SK-N-MC (cell line): ENCODE measurements at regions not wholly inside any gene's neighbourhood (a gene's known extent, or its start where the extent isn't known, plus 50 kb on each side); places are given as distances from the start of the nearest gene placed in this dataset.

ENCODE experiments used
- DNase-seq: peaks from one replicate; pipeline ENCODE4 v3.0.0-alpha.2; 2011; ENCODE audit warnings: low read depth, low spot score
- H3K27ac ChIP-seq: fragments of 200-600 bp; sonication (generic); 2 replicates; pipeline ENCODE4 v1.5.1; 2016; ENCODE audit warnings: mixed run types
- H3K36me3 ChIP-seq: fragments of 200-600 bp; sonication (generic); 2 replicates; pipeline ENCODE4 v1.6.1; 2017; ENCODE audit warnings: antibody characterized with exemption, low read length, mixed read lengths; ENCODE audit not compliant: insufficient read depth
- H3K4me3 ChIP-seq: fragments of 200-600 bp; sonication (generic); 2 replicates; pipeline ENCODE4 v1.5.1; 2016
- H3K9ac ChIP-seq: fragments of 200-600 bp; sonication (generic); 2 replicates; pipeline ENCODE4 v1.8.0; 2017; ENCODE audit warnings: mixed run types, mixed read lengths; ENCODE audit not compliant: insufficient read length
- H3K9me3 ChIP-seq: fragments of 200-600 bp; sonication (generic); 2 replicates; pipeline ENCODE4 v1.6.1; 2017; ENCODE audit warnings: low read depth, mild to moderate bottlenecking, antibody characterized with exemption, low read length, moderate library complexity, mixed read lengths
- EZH2 ChIP-seq: fragments of 200-600 bp; sonication (generic); IDR thresholded peaks from one replicate; pipeline ENCODE4 v1.6.1; 2017; ENCODE audit warnings: antibody characterized with exemption
- FOXP2 ChIP-seq: optimal IDR thresholded peaks from 2 replicates; pipeline ENCODE3; 2011; ENCODE audit warnings: mild to moderate bottlenecking, moderate library complexity; ENCODE audit not compliant: insufficient read depth; ENCODE audit errors: extremely low read length, control extremely low read depth
- POLR2AphosphoS5 ChIP-seq: IDR thresholded peaks from 2 replicates; pipeline ENCODE4 v1.6.1; 2012; ENCODE audit warnings: mild to moderate bottlenecking, low read depth, low read length, borderline replicate concordance

DNA sequence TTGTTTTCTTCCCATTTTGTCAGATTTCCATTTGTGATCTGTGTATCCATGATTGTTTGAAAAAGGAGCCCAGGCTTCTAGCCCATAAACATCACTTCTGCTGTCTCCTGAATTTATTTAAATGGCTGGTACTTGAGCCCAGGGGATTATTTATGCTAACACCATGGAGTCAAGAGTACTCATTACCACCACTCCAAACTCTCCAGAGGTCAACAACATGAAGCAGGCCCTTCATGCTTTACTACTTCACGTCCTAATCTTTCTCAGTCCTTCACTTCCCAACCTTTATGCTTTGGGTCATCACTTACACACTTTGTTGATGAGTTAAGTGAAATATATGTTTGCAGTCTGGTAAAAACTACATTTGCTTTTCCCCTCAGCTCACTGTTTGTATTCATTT, 247.8 kb downstream of the BMP2 start:
- Histone ChIP-seq H3K27ac (no peak overlapping the region), H3K9me3 (no peaks in the 10 kb centered on the region), H3K9ac (no peak overlapping the region), H3K4me3 (no peak overlapping the region), H3K36me3 (no peaks in the 10 kb centered on the region)
- TF ChIP-seq FOXP2 (no peak), EZH2 (no peak), POLR2AphosphoS5 (no peak)
- no peak for DNase-seq

DNA sequence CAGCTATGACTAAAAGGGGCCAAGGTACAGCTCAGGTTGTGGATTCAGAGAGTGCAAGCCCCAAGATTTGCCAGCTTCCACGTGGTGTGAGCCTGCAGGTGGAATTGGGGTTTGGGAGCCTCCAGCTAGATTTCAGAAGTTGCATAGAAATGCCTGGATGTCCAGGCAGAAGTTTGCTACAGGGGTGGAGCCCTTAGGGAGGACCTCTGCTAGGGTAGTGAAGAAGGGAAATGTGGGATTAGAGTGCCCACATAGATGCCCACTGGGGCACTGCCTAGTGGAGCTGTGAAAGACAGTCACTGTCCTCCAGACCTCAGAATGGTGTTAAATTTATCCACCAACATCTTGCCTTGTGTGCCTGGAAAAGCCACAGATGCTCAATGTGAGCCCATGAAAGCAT, 255.1 kb downstream of the BMP2 start:
- Histone ChIP-seq H3K9ac (no peak overlapping the region), H3K4me3 (no peak overlapping the region), H3K36me3 (no peaks in the 10 kb centered on the region), H3K27ac (no peak overlapping the region), H3K9me3 (no peaks in the 10 kb centered on the region)
- no peak for DNase-seq
- no peak for TF ChIP-seq EZH2
- TF ChIP-seq POLR2AphosphoS5 = no peak
- TF ChIP-seq FOXP2 = no peak

DNA sequence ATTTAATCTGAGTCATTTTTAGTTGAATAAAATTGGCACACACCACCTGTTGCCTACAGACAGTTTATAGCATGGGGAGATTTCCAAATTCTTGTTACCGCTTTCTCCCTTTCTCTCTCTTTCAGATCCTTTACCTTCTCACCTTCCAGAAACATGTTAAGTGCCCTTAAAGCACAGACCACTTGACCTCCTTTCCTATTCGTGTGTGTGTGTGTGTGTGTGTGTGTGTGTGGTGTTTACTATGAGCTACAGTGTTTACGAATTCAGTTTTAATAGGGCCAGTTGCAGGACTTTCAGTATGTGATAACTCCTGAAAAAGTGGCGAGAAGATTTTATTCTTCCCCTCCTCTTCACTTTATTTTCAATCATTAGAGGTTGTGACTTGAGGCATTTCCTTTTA, 258.1 kb downstream of the BMP2 start:
- Histone ChIP-seq H3K4me3 (no peak overlapping the region), H3K36me3 (no peaks in the 10 kb centered on the region), H3K9ac (no peak overlapping the region), H3K9me3 (no peaks in the 10 kb centered on the region), H3K27ac (no peak overlapping the region)
- no peak for TF ChIP-seq POLR2AphosphoS5
- TF ChIP-seq FOXP2 = no peak
- no peak for TF ChIP-seq EZH2
- no peak for DNase-seq

DNA sequence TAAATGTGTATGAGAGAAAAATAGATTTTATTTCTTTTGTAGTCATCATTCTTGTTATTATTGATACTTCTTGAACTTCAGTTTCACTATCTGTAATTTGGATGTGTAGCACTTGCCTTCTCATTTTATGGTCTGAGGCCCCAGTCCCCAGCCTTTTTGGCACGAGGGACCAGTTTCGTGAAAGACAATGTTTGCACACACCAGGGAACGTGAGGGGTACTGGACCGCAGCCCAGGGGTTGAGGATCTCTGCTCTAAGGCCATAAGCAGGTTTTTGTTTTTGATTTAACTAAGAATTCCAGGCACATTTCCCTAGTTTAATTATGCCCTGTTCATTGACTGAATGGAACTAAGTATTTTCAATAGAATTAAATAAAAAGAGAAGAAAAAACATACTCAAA, 261.5 kb downstream of the BMP2 start:
- TF ChIP-seq POLR2AphosphoS5 (no peak), EZH2 (no peak), FOXP2 (no peak)
- Histone ChIP-seq H3K9me3 (no peaks in the 10 kb centered on the region), H3K27ac (no peak overlapping the region), H3K9ac (no peak overlapping the region), H3K36me3 (no peaks in the 10 kb centered on the region), H3K4me3 (no peak overlapping the region)
- no peak for DNase-seq

DNA sequence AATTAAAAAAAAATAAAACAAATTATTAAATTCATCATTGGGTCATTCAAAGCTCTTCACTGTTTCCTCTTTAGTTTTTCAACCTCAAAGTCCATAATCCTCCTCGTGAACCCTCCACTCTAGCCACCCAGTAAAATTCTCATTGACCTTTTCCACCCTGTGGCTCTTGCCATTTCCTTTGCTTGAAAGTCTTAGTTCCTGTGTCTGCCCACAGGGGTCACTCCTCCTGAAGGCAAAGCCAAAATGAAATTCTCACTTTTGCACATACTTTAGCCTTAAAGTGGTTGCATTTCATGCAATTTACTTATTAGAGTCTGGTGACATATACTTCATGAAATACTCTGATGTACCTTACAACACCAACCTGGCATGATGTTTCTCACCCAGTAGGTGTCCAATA, 263.7 kb downstream of the BMP2 start:
- H3K9me3 ChIP-seq = no peaks in the 10 kb centered on the region
- no peaks in the 10 kb centered on the region for H3K36me3 ChIP-seq
- no peak overlapping the region for H3K4me3 ChIP-seq
- H3K9ac ChIP-seq = no peak overlapping the region
- TF ChIP-seq POLR2AphosphoS5 = no peak
- TF ChIP-seq EZH2 = no peak
- TF ChIP-seq FOXP2 = no peak
- no peak for DNase-seq
- no peak overlapping the region for H3K27ac ChIP-seq

DNA sequence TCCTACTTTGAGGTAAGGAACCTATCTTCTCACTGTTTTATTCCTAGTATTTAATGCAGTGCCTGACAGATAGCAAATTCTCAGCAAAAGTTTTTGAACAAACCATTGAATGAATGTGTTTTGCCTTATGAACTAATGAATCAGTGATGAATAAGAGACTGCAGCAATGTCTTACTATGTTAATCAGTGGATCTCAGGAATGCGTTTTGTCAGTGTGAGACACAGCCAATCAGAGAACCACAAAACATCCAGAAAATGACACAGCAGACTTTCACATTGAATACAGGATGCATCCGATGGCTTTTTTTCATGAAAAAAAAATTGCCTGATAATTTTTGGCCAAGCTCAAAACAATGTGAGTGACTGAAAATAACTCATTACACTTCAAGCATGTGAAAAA, 270.5 kb downstream of the BMP2 start:
- Histone ChIP-seq H3K9me3 (no peaks in the 10 kb centered on the region), H3K4me3 (no peak overlapping the region), H3K9ac (no peak overlapping the region), H3K36me3 (no peaks in the 10 kb centered on the region), H3K27ac (no peak overlapping the region)
- no peak for DNase-seq
- TF ChIP-seq POLR2AphosphoS5 (no peak), FOXP2 (no peak), EZH2 (no peak)

DNA sequence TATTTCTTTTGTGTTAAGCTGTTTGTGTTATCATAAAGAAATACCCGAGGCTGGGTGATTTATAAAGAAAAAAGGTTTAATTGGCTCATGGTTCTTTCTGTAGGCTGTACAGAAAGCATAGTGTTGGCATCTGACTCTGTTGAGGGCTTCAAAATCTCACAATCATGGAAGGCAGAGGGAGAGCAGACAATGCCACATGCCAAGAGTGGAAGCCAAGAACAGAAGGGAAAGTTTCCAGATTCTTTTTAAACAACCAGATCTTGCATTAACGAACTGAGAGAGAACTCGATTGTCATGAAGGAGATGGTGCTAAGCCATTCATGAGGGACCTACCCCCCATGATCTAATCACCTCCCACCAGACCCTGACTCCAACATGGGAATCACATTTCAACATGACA, 290.1 kb downstream of the BMP2 start:
- no peak overlapping the region for H3K9ac ChIP-seq
- no peak for DNase-seq
- no peaks in the 10 kb centered on the region for H3K9me3 ChIP-seq
- no peak overlapping the region for H3K4me3 ChIP-seq
- TF ChIP-seq EZH2 = no peak
- no peak for TF ChIP-seq POLR2AphosphoS5
- no peak for TF ChIP-seq FOXP2
- H3K36me3 ChIP-seq = no peaks in the 10 kb centered on the region
- no peak overlapping the region for H3K27ac ChIP-seq

DNA sequence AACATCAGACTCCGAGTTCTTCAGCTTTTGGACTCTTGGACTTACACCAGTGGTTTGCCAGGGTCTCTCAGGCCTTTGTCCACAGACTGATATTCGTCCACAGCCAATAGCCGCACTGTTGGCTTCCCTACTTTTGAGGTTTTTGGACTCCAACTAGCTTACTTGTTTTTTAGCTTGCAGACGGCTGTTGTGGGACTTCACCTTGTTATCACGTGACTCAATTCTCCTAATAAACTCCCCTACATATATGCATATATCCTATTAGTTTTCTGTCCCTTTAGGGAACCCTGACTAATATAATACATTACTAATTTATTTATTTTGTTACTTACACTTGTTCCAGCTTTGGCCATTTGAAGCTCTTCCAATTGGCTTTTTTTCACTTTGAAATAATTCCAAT, 311.3 kb downstream of the BMP2 start:
- Histone ChIP-seq H3K9me3 (no peaks in the 10 kb centered on the region), H3K36me3 (no peaks in the 10 kb centered on the region), H3K4me3 (no peak overlapping the region), H3K27ac (no peak overlapping the region), H3K9ac (no peak overlapping the region)
- no peak for TF ChIP-seq FOXP2
- TF ChIP-seq EZH2 = no peak
- DNase-seq = no peak

DNA sequence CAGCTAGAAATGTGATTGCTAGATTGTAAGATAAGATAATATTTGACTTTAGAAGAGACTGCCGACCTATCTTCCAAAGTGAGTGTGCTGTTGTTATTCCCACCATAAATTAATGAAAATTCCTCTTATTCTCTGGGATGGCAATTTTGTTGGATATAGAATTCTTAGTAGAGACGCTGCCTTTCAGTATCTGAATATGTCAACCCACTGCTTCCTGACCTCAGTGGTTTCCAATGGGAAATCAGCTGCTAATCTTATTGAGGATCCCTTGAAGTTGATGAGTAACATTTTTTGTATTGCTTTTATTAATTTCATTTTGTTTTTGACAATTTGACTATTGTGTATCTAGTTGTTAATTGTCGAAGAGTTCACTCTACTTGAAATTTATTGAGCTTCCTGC, 313.0 kb downstream of the BMP2 start:
- no peak for DNase-seq
- Histone ChIP-seq H3K9me3 (no peaks in the 10 kb centered on the region), H3K36me3 (no peaks in the 10 kb centered on the region), H3K9ac (no peak overlapping the region), H3K4me3 (no peak overlapping the region), H3K27ac (no peak overlapping the region)
- TF ChIP-seq FOXP2 = no peak
- TF ChIP-seq EZH2 = no peak
- no peak for TF ChIP-seq POLR2AphosphoS5

DNA sequence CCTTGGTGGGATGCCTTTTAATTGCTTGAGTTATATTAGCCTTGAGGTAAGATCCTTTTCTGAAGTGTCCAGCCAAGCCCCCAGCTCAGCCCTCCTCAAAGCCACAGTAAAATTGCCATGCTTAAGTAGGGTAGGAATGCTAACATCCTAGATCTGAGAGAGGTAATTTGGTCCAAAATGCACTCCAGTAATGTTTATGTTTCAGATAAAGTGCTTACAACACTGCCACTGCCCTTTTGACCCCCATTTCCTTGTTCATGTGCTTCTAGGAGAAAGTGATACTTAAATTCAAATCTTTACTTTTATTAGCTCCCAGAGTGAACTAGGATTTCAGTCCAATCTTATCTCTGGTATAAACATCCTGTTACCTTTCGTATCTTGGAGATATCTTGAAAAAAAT, 318.0 kb downstream of the BMP2 start:
- H3K36me3 ChIP-seq = no peaks in the 10 kb centered on the region
- DNase-seq = no peak
- H3K4me3 ChIP-seq = no peak overlapping the region
- H3K9ac ChIP-seq = no peak overlapping the region
- H3K27ac ChIP-seq = no peak overlapping the region
- no peak for TF ChIP-seq POLR2AphosphoS5
- no peak for TF ChIP-seq FOXP2
- H3K9me3 ChIP-seq = no peaks in the 10 kb centered on the region
